HuH-7 (cell line): ENCODE measurements at regions not wholly inside any gene's neighbourhood (a gene's known extent, or its start where the extent isn't known, plus 50 kb on each side); places are given as distances from the start of the nearest gene placed in this dataset.

Source experiments
- DNase-seq: peaks from one replicate; pipeline ENCODE4 v3.0.0; 2011; ENCODE audit warnings: low spot score

DNA sequence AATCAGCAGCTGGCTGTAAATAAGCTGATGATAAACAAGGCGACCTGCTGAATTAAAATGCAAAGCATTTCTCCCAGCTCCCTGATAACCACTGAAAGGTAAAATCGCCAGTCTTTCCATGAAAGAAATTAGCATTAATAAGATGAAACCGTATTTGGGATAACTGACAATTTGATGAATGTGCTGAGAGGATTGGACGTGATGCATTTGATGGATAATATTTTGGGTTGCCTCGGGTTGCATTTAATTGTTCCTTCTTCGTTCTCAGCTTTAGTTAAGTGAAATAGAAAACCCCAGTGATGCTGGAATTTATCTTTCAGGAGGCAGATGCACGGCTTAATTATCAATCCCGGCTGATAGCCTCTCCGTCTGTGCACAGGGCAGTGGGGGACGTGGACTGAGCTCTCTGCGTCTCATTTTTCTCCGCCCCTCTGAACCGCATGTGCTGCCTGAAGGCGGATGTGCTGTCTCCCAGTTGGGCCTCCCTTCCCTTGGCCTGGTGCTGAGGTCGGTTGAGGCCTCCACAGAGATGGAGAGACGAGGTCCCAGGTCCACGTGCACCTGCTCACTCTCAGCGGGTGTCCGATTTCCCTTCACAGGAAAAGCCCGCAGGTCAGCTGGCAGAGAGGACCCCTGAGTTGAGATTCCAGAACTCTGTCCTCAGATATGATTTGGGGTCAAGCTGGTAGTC, 846.2 kb downstream of the BRD1 start:
- DNase-seq, result no peak

DNA sequence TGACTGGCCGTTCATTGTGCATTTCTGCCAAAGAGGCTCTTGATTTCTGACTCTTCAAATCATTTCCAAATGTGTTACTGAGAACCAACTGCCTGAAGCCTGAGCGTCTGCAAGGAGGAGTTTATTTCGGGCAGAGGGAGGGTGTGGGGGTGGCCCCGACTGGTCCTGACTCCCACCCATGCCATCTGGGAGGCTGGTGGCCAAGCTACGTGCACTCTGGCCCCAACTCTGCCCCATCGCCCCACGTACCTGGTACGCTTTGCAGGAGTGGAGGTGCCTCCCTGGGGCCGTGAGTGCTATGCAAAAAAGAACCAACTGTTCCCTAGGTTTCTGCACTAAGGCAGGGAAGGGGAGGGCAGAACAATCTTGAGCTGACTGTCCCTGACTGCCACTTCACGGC, 846.8 kb downstream of the BRD1 start:
- no peak for DNase-seq

DNA sequence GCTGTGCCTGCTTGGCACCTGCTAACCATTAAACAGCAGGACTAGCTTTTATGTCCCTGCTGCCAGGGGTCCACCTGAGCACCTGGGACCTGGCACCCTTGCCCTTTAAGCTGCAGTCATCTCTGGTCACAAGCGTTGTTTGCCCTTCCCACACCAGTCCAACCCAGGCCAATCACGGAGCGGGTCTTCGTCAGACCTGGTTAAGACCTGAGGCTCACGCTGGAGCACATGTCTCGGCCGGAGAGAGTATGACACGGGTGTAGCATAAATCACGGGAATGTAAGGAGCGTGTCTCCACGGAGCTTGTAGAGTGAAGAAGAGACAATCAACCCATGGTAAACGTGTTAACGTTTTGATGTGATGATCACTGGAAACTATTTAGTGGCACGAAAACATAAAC, 847.3 kb downstream of the BRD1 start:
- DNase-seq, result no peak

DNA sequence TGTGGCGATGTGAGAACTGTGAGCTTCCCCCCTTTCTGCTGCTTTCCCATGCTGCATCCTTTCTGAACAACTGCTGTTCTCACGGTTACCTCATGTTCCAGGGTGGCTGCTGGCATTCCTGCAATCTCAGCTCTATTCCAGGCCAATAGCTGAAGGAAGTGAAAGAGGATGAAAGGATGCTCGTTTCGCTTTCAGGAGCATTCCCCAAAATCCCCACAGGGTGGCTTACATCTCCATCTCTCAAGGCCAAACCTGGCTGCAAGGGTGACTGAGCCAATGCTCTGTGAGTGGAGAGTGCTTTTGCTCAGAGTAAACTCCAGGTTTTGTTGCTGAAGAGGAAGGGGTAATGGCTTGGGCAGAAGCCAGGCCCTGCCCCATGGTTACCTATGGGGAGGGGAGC, 848.2 kb downstream of the BRD1 start:
- DNase-seq, result no peak

DNA sequence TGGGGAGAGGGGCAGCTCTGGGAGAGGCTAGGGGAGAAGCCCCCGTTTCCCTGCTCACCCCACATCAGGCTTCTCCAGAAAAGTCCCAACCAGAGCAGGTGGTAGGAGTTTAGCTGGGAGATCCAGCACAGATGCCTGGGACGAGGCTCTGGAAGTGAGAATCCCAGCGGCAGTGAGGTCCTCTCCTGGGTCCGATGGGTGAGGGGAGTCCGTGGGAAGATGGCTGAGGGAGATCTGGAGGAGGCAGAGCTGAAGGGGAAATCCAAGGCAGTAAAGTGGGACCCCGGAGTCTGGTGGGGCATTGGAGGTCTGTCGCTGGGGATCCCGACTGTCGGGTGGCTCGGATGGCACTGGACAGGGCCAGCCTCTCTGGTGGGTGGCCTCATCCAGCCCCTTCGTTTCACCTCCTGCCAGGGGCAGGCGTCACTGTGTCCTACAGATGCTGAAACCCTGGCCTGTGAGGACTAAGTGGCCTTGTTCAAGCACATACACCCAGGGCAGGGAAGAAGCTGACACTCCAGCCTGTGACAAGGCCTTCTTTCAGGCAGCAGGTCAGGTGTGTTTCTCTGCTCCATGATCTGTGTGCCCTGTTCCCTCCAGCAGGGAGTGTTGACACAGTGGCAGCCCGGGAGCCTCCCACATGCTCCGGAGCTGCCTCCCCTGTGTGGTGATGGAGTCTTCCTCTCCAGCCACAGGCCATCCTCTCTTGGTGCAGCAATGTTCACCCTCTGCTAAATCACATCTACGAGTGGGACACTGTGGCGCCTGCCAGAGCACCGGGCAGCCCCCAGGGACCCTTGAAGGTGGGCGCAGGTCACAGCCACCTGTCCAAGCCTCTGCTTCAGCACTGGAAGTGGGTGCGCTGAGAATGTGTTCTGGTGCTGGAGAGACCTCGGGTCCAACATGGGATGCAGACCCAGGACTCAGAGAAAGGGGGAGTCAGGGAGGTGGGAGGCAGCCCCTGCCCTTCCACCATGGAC, 850.8 kb downstream of the BRD1 start:
- DNase-seq, result no peak

DNA sequence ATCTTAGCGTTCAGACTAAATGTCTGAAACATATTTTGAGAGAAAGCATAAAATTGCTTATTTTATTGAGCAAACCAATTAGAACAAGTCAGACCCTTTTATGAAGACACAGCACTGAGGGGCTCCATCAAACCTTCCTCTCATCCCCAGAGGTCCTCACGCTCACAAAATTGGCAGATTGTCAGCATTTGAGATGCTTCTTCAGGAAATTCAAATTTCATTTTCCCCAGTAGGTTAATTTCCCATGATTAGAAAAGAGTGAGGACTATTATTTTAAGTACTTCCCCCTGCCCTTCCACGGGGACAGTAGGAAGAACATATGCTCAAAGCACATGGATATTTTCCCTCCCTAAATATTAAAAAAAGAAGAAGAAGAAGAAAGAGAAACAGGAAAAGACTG, 851.8 kb downstream of the BRD1 start:
- DNase-seq, result no peak

DNA sequence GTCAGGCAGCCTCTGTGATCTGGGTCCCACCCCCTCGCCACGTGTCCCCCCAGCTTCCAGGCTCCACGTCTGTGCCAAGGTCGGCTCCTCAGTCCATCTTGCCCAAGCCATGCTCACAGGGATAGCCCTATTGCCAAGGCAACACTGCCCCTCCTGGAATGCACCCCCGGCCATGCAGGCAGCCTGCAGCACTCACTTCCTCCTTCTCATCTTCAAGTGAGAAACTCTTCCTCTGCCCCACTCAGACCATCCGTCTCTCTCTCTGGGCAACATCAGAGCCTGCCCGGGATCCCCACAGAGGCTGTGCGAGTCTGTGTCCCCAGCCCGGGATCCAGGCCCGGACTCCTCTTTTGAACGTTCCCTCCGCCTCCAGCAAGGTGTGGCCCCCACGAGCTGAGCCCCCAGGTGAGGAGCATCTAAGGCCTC, 852.3 kb downstream of the BRD1 start:
- DNase-seq, result no peak

DNA sequence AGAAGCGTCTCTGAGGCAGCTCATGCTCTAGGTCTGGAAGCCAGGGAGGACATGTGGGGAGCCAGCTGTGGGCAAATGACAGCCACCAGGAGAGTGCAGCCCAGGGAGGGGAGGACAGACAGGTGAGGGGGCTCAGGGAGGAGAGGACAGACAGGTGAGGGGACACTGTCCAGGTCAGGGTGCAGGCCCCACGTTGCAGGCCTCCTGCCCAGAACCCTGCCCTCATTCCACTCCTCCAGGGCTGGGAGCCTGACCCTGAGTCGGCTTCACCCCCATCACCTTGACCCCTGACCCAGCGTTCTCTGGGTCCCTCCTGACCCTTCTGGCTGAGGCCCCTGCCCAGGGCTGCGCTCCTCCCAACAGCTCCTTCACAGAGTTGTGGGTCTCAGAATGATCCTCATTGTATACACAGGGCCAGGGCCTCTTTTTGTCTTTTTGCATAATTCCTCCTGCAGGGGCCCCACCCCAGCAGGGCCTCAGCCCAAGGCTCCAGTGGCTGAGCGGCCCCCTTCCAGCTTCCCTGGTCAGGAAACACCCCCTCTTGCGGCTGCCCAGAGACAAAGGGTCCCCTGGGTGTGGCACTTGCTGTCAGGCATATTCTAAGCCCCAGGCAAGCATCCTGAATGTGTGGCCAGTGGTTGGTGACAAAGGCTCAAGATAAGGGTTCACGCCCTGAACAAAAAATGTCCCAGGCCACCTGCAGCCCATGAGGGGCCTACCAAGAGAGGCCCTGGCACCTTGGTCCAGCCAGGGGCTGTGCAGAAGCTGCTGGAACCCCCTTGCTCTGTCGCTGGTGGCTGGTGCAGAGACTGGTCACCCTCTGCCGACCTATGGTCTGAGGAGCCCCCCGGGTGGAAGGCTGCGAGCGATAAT, 853.0 kb downstream of the BRD1 start:
- no peak for DNase-seq

DNA sequence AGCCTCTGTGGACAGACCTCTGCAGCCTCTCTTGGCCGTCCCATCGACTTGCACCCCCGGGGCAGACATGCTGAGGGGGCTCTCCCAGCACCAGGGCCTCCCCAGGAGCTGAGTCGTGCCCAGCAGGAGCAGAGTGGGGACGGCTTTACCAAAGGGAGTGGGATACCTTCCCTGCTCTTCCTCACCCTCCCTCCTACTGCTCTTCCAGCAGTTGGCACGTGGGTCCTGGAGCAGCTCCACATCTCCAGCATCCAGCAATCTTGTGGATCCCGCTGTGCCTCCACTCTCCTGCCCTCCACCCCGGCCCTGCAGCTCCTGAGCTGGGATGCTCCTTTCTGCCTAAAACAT, 854.0 kb downstream of the BRD1 start:
- no peak for DNase-seq

DNA sequence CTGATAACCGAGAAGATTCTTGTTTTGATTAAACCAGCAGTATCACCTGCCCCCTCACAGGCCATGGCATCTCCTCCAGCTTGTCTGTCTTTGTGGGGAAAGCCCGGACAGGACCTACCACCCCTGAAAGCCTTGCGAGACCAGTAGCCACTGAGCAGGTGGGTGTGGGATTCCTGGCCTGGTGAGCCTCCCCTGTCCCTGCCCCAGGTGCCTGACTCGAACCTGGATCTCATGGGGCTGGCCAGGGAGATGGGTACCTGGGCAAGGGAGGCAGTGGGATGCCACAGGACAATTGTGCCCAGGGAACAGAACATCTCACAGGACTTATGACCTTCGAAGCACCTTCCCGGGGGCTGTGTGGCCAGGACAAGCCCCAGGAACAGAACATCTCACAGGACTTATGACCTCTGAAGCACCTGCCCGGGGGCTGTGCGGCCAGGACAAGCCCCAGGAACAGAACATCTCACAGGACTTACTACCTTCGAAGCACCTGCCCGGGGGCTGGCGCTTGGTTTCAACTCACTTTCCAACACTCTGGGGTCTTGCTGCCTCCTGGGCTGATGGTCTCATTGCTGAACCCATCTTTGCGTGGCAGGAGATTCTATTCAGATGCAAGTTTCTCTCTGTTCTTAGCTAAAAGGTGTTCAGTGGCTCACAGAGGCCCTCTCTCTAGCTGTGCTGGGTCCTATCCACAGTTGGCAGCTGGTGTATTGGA, 854.5 kb downstream of the BRD1 start:
- DNase-seq, result no peak

DNA sequence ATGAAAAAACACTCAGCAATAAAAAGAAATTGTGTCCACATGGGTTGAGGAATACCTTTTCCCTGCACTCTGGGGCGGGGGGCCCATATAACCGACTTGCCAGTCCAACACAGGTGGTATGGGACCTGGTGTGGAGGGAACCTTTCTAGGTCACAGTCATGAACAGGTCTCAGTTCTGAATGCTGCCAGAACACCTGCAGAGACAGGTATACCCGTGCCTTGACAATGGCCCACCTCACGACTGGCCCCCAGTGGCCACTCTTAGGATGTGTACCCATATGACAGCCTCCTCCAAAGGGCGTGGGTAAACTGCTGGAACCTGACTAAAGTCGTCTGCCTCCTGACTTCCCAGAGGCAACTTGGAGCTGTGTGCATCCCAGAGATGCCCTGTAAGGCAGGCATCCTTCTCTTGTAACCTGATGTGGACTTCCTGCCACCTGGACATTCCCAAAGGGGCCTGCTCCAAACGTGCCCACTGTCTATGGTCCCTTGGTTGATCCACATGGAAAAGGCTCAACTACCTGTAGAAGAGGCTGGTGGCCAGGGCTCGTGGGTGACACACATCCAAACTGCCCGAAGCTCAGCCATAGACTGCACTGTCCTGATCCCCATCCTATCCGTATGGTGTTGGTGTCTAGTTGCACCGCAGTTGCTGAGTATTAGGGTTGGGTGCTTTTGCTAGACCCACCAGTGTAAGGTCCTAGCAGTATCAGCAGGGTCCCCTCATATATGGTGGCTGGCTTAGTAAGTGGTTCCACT, 859.3 kb downstream of the BRD1 start:
- DNase-seq, result peak; percentile 36

DNA sequence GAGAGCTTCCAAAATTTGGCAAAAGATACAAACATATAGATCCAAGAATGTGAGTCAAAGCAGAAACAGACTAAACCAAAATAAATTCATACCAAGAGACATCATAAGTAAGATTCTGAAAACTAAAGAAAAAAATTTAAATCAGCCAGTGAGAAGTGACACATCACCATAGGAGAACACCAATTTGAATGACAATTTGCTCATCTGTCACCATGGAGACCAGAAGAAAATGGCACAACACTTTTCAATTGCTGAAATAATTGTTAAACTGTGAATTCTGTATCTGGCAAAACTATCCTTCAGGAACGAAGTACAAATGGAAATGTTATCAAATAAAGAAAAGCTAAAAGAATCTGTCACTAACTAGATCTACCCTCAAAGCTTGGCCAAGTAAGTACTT, 864.3 kb downstream of the BRD1 start:
- no peak for DNase-seq

DNA sequence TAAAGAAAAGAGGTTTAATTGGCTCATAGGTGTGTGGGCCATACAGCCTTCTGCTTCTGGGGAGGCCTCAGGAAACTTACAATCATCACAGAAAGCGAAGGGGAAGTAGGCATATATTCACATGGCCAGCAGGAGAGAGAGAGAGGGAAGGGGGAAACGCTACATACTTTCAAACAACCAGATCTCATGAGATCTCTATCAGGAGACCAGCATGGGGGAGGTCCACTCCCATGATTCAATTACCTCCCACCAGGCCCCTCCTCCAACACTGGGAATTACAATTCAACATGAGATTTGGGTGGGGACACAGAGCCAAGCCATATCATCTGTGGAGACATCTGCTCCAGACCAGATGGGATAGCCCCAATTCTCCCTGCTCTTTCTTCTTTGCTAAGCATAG, 866.0 kb downstream of the BRD1 start:
- no peak for DNase-seq

DNA sequence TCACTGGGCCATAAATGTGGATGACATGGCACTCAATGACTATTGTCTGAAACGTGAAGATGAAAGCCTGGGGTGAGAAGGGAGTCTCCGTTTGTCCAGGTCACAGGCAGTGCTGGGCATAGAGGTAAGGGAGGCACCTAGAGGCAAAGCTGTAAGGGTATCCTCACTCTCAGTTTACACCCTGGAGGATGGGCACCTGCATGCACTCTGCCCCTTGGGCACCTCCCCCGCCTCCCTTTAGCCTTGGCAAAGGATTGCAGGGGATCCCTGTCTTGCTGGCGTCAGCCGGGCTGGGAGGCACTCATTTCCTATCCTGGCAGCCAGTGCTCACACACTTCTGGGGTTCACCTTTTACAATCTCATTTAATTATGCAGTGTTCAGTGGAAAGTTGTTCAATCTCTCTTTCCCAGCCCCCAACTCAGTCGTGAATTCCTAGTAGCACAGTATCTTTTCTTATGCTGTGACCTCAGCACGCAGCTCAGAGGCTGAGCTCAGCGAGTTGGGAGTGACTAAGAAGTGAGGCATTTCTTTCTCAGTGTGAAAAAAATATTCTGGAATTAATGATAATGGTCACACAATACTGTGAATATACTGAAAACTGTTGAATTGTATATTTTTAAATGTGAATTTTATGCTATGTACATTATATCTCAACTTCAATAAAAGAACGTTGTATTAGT, 866.6 kb downstream of the BRD1 start:
- no peak for DNase-seq

DNA sequence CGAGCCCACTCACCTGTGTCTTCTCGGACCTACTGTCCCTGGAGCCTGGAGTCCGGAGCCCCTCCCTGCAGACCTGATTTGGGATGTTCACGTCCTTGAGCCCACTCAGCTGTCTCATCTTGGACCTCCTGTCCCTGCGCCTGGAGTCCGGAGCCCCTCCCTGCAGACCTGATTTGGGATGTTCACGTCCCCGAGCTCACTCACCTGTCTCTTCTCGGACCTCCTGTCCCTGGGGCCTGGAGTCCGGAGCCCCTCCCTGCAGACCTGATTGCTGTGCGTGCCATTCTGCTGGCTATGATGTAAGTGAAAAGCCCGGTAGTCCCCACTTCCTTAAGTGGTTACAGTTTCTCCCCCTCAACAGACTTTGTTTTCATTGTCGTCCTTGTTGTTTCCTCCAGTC, 867.1 kb downstream of the BRD1 start:
- DNase-seq, result no peak

DNA sequence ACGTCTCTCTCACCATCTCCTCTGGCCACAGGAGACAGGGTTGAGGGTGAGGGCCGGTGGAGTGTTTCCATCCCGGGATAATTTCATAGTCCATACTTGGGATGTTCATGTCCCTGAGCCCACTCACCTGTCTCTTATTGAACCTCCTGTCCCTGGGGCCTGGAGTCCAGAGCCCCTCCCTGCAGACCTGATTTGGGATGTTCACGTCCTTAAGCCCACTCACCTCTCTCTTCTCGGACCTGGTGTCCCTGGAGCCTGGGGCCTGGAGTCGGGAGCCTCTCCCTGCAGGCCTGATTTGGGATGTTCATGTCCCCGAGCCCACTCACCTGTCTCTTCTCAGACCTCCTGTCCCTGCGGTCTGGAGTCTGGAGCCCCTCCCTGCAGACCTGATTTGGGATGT, 868.2 kb downstream of the BRD1 start:
- no peak for DNase-seq

DNA sequence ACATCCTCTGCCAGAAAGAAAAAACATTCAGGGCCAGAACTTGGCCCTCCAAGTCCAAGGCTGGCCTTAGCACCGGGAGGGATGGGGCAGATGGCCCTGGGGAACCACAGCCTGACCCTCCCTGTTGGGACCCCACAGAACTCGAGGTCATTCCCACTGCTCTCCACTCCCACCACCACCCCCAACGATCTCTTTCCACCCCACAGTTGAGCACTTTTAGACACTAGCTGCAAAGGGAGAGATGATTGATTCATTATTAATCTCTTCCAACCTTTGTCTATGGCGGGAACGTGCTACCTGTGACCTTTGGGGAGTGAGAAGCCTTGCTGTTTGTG, 869.7 kb downstream of the BRD1 start:
- no peak for DNase-seq

DNA sequence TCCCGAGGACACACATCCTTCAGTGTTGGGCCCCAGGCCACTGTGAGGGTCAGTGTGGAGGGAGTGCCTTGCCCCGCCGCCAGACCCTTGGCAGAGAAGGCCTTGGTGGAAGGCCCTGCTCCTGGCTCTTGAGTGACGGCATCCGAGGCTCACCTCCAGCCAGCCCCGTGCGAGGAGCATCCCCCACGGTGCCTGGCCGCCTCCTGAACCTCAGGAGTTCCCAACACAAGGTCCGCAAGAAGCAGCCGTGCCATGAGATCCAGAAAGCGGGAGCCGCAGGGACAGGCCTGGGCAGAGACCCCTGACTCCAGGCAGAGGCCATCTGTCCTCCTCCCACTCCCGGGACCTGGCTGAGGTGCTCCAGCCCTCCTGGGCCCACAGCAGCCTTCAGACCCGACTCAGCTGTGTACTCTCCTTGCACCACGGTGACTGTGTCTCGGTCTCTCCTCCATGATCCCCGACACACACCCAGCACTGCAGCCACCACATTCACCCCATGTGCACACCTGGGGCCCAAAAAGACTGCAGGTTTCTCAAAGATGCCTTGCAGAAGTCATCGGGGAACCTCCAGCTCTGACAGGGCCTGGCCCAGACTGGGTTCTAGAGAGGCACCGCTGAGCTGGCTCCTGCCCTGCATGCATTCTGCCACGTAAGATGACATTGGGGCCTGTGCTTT, 870.2 kb downstream of the BRD1 start:
- DNase-seq, result no peak

DNA sequence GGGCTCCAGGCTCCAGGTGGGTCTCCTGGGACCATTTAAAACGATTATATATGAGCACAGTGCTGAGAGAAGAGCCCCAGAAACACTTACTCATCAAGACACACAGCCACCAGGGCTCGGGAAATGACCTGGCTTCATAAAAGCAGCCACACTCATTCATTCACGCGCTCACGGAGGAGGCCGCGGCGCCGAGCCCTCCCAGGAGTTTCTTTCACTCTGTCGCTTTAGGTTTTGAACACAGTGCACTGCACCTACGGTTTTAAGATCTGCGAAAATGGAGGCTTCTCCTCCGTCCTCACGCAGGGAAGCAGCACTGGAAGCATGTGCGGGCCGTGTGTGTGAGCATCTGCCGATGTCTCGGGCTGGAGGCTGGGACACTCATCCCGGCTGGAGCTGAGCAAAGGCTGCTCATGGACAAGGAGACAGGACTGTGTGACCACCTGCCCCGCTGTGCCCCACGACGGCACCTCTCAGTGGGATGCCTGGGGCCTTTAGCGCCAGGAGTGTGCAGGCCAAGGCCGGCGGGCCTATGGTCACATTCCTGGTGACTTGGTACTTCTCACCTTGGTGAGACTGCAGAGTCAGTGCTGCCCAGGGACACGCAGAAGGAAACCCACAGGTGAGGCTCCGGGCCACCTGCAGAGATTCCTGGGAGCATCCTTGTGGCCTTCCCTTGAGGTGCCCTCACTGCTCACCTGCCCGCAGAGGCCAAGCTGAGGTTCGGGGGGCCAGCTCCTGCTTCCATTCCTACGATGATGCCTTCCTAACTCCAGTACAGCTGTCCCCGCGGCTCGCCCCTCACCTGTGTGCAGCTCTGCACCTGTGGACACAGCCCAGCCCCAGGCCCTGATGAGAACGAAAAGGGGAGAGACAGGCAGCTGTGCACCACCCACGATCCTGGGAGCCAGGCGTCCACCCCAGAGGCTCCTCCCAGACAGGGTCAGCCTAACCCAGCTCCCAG, 872.0 kb downstream of the BRD1 start:
- no peak for DNase-seq
